ENCODE measurements at regions not wholly inside any gene's neighbourhood (a gene's known extent, or its start where the extent isn't known, plus 50 kb on each side); places are given as distances from the start of the nearest gene placed in this dataset.

GRCh38 chr6:45791211-45792168, 224.2 kb downstream of the CLIC5 start:
- DNase-seq: peak; percentile 75

DNA sequence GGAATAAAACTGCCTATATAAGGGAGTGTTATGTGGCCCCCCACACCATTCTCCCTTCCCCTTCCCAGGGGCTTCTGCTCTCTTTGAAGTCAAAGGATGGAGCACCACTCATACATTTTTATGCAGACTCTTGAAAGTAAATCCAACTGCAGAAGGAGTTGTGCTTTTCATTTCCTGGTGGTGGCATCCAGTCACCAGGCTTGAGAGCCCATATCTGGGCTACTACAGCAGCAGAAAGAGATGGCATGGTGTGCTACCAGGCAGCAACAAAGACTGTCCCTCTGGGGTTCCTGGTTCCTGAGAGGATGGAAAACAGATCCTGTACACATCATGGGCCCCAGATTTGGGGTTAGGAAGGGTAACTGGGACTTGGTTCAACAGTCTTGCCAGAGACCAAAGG, 226.4 kb downstream of the CLIC5 start:
- no peak for DNase-seq

GRCh38 chr6:45787384-45787783, 228.3 kb downstream of the CLIC5 start:
- DNase-seq: no peak

DNA sequence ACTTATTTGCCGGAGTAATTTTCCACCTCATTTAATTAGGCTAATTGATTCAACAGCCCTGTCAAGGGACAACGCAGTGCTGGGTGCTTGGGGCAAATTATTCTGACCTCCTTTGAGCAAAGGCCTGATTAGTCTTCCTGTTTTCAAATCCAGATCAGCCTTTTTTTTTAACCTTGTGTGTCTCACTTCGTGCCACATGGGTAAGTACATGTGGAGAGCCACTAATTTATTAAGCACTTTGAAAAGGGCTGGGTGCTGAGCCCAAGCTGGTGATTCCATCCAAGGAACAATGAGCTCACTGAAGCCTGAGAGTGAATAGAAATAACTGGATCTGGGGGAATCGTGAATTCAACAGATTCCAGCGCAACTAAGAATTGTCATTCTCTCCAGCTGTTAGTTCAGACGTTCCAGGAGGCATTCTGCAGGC, 229.3 kb downstream of the CLIC5 start:
- no peak for DNase-seq

DNA sequence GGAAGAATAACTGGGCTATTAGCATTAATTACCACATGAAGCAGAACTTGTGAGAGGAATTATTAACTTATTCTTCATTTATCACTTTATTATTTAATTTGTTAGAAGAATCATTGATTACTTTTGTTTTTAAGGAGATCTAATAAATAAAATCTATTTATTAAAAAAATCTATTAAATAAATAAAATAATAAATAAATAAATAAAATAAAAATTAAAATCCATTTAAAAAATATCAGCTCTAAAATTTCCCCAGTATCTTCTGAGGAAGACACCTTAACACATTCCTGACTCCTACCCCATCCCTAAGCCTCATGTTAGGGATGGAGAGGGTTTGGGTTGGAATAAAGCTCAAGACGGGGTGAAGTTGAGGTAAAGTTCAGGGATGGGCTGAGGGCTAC, 231.4 kb downstream of the CLIC5 start:
- DNase-seq: no peak

DNA sequence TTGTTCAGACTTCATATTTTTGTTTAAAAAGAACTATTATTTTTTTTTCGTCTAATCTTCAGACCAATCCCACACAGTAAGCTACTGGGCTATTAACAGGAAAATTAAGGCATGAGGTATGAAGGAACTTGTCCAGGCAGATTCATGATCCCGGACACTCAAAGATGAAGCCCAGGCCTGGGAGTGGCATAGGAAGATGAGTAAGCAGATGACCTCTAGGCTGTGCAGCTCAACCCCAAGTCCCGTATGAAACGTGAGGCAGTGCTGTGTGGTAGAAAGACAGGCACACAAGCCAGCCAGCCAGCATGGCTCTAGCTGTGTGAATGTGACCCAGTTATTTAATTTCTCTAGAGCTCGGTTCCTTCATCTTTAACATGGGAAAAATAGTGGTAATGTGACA, 231.9 kb downstream of the CLIC5 start:
- DNase-seq: no peak

DNA sequence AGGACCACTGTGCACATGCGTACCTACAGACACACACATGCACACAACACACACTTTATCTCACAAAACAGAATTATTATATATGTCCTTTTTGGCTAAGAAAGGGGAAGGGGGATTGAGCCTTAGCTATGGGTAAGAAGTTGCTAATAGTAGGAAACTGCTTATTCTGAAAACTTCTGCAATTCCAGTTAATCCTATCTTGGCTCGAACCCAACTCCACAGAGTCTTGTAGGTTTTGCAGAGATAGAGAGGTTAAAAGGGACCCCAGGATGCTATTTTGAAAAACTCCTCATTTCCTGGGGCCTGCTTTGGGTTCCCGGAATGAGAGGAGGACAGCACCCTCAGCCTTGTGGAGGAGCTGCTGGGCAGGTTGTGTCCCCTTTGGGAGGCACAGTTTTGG, 233.8 kb downstream of the CLIC5 start:
- DNase-seq: no peak

DNA sequence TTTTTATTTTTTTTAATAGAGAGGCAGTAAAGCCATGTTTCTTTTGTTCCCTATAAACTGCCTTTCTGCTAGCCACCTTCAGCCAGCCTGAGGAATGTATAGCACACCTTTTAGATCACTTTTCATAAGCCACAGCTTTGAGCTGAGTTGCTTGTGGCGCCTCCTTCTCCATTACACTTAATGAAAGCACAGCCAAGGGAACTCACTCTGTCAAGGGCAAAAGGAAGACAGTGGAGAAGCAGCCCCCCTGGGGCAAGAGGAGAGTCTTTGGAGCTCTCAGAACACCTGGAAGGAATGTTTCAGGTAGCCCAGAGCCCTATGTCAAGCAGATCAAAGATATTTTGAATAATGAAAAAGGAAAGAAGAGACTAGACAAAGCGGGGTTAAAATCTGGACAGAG, 235.1 kb downstream of the CLIC5 start:
- DNase-seq: no peak

GRCh38 chr6:45775026-45775697, 240.5 kb downstream of the CLIC5 start:
- no peak for DNase-seq

- no peak for DNase-seq
Observed at GRCh38 chr6:45773906-45774305, 241.8 kb downstream of the CLIC5 start.

DNA sequence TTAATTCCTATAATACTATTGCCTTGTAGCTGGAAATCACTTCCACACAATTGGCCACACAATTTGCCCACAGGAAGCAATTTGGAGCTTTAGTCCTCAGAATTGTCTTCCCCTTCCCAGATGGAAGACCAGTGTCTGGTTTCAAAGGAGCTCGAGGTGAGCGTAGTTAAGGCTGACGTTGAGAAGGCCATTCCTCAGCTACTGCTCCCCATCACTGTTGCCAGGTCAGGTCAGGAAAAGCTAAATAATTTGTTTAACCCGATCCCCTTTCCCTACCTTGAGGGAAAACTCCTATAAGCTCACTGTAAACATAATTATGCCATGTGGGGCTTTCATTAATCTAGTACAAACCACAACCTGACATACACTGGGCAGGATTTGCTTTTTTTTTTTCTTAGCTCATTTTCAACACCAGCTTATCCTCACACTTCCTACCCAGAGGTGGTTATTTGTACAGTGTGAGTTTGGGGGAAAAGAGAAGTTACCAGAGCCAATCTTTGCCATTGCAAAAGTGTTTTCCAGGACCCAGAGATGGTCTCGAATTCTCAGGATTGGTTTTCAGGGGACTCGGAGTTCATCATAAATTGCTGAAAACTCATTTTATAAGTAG, 242.7 kb downstream of the CLIC5 start:
- no peak for DNase-seq

- no peak for DNase-seq
Observed at GRCh38 chr6:45772051-45772450, 243.6 kb downstream of the CLIC5 start.

DNA sequence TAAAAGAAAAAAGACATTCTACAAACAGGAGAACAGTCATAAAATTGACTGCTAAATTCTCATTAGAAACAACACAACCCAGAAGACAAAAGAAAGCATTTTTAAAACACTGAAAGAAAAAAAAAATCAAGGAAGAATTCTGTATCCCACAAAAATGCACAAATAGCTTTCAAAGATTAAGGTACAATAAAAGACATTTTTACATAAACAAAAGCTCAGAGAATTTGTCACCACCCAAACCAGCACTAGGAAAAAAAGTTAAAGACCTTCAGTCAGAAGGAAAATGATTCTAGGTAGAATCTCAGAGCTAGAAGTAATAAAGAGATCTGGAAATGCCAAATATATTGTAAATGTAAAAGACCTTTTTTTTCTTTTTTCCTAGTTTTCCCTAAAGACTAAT, 252.4 kb downstream of the CLIC5 start:
- no peak for DNase-seq

DNA sequence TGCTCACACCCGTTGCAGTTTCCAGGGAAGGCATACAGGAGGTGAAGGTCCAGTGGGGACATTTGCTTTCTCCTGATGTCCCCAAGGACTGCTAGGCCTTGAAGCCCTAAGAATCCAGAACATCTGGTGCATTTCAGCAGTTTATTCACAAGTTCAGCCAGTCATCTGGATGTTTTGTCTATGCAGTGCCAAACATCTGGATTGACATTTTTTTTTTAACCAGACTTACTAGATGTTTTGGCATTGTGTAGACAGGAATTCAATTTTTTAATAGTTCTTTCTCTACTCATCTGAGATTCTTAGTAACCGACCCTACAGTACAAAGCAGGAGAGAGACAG, 256.2 kb downstream of the CLIC5 start:
- DNase-seq: no peak

DNA sequence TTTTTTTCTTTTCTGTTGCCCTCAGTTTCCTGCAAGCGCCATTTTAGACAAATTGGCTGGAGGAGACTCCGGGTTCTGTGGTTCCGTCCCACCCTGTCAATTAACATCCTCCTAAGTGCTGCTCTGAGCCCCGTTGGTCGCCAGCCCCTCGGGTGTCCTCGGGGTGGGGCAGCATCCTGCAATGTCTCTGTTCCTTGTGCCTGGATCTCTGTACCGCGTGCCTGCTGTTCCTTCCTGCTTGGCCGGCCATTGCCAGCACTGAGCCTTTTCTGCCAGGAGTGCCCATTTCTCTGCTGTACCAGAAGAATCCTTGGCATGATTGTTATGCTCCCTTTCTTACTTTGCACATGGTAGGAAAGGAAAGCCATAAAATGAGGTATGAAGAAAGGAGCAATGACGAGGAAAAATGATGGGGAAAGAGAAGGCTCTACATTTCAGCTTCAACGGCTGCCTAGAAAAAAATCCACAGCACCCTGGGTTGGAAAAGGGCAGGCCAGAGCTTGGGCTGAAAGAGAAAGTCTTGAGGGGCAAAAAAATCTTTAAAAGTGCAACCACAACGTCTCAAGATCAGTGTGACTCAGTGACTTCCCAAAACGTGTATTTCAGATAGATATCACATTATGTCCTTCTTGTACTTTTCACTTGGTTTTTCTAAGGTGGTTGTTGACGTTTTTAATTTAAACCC, 256.7 kb downstream of the CLIC5 start:
- no peak for DNase-seq

DNA sequence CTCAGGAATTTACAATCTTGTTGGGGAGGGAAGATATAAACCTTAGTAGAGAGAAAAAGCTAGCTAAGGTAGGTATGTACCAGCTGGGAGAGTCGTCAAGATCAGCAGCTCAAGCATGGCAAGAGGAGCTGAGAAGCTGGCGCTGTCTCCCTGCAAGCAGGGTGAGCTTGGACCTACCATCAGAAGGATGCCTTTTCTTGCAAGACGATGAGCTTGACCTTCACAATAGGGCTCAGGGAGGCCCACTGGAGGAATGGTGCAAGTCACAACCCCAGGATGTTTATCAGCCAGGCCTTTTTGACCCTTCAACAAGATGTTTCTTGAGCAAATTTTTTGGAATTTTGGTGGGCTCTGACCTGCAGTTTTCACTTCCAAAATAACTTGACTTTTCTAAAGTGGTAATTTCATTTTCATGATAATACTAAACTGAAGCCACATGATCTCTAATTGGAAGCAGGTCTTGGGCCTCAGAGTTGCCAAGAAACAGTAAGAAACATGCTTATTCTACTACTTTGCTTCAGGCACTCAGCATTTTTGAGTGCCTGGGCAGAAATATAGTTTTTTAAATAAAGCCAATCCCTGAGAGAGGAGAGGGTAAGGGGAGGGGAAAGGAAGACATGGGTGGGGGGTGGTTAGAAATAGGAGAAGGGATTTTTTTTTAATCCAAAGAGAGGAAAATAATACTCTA, 258.1 kb downstream of the CLIC5 start:
- DNase-seq: no peak

- no peak for DNase-seq
Observed at GRCh38 chr6:45756606-45757005, 259.1 kb downstream of the CLIC5 start.

DNA sequence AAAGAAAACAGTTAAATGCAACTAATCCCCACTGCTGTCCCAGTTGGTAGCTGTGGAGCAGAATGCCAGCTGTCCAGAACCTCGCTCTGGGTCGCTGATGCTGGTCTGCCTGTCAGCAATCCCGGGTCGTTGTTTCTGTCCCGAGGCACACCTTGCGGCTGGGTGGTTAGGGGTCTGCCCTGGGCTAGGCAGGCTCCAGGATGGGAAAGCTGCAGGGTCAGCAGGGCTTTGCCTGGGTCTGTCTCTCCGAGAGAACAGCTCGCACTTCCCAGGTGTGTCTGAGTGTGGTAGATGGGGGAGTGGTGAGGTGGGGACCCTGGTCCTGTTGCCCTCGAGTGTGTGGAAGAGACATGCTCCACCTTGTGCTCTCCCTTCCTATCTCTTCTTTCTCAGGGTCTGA, 261.2 kb downstream of the CLIC5 start:
- no peak for DNase-seq

DNA sequence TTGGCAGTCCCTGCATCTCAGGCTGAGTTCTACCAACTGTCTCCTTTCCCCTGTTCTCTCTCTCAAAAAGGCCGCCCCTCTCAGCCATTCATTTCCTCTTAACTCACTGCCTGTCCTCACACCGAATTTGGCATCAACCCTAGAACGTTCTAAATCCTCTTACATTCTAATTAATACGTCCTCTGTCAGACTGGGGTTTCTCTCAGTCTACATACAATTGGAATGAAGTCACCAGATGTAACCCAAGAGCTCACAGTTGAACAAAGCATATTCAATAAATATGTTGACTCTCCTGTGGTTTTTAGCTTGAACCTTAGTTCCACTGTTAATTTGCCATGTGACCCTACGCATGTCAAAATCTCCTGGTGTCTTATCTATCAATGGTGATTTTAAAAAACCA, 269.6 kb downstream of the CLIC5 start:
- DNase-seq: peak; percentile 55

GRCh38 chr6:45743028-45743615, 272.5 kb downstream of the CLIC5 start:
- DNase-seq: no peak

DNA sequence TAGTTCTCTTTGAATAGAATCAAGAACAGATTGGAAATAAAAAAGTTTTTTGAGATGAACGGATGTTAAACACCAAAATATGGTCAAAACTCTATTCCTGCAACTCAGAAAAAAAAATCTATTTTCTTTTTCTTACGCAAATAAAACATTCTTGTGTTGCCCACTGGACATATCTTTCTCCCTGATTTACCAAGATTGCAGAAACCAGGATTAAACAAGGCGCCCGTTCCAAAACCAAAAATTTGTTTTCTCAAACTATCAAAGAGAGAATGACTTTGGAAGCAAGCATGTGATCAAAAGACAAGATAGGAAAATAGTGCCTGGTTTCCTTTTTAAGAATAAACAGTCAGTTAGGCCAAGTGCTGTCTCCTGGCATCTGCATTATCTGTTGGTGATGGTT, 273.1 kb downstream of the CLIC5 start:
- DNase-seq: no peak

GRCh38 chr6:45741437-45742171, 274.1 kb downstream of the CLIC5 start:
- DNase-seq: no peak
